Effector CD8-positive, alpha-beta T cell (primary cell): ENCODE measurements at regions not wholly inside any gene's neighbourhood (a gene's known extent, or its start where the extent isn't known, plus 50 kb on each side); places are given as distances from the start of the nearest gene placed in this dataset.
A peak's percentile ranks its signal among the peaks of the same experiment; 100 is the strongest.
"Not testable (repeated sequence)": the region's sequence is repeated elsewhere in the genome, so short reads cannot be mapped to it uniquely, and the experiment has no call there.

Source experiments
- DNase-seq: peaks from one replicate; lab custom pipeline; 2025; lab: John Stamatoyannopoulos, UW

GRCh38 chr7:101743241-101743994 lies 74.0 kb upstream of the CUX1 start:
- peak; percentile 57 for DNase-seq

GRCh38 chr7:101743995-101744360 lies 73.4 kb upstream of the CUX1 start:
- no peak for DNase-seq

- no peak for DNase-seq
Observed at GRCh38 chr7:101744588-101744987, 72.8 kb upstream of the CUX1 start.

- DNase-seq = no peak
Observed at GRCh38 chr7:101746314-101746713, 71.1 kb upstream of the CUX1 start.

- no peak for DNase-seq
Observed at GRCh38 chr7:101747053-101747878, 70.2 kb upstream of the CUX1 start.

- DNase-seq = no peak
Observed at GRCh38 chr7:101747879-101748345, 69.5 kb upstream of the CUX1 start.

- DNase-seq = no peak
Observed at GRCh38 chr7:101749891-101750290, 67.5 kb upstream of the CUX1 start.

- no peak for DNase-seq
Observed at GRCh38 chr7:101753316-101753715, 64.1 kb upstream of the CUX1 start.

- DNase-seq = no peak
Observed at GRCh38 chr7:101754424-101755159, 62.8 kb upstream of the CUX1 start.

GRCh38 chr7:101757879-101758278 lies 59.5 kb upstream of the CUX1 start:
- DNase-seq = no peak

- DNase-seq = not testable (repeated sequence)
Observed at GRCh38 chr7:101758519-101758918, 58.9 kb upstream of the CUX1 start.

GRCh38 chr7:101764221-101764620 lies 53.2 kb upstream of the CUX1 start:
- DNase-seq = no peak

GRCh38 chr7:101767544-101767943 lies 49.9 kb upstream of the CUX1 start:
- DNase-seq = no peak
